GM23338 (cell line): ENCODE measurements at regions not wholly inside any gene's neighbourhood (a gene's known extent, or its start where the extent isn't known, plus 50 kb on each side); places are given as distances from the start of the nearest gene placed in this dataset.

ENCODE experiments used
- ATAC-seq: fragments of 200-7000 bp; cut with Tn5 transposase; 3 replicates; pipeline ENCODE4 v1.9.1; 2020
- DNase-seq: peaks from one replicate; pipeline ENCODE4 v3.0.0-alpha.2; 2015; ENCODE audit warnings: low spot score
- H2AFZ ChIP-seq: fragments of 200-600 bp; sonication (generic); 2 replicates; pipeline ENCODE4 v1.8.0; 2016; ENCODE audit warnings: antibody characterized with exemption, mild to moderate bottlenecking, moderate library complexity
- H3F3A ChIP-seq: fragments of 200-600 bp; sonication (generic); replicated peaks from 2 replicates; pipeline ENCODE4 v1.8.0; 2017; ENCODE audit warnings: antibody characterized with exemption, mixed run types, low read depth
- H3K27ac ChIP-seq: fragments of 200-600 bp; sonication (generic); 2 replicates; pipeline ENCODE4 v1.6.1; 2016; ENCODE audit warnings: low read depth
- H3K27me3 ChIP-seq: fragments of 200-600 bp; sonication (generic); 2 replicates; pipeline ENCODE4 v1.8.0; 2016; ENCODE audit warnings: mild to moderate bottlenecking, mixed run types, moderate library complexity; ENCODE audit not compliant: insufficient read depth
- H3K36me3 ChIP-seq: fragments of 200-600 bp; sonication (generic); 2 replicates; pipeline ENCODE4 v1.8.0; 2016; ENCODE audit warnings: mild to moderate bottlenecking; ENCODE audit not compliant: insufficient read depth
- H3K4me1 ChIP-seq: fragments of 200-600 bp; sonication (generic); 2 replicates; pipeline ENCODE4 v1.8.0; 2016; ENCODE audit warnings: mild to moderate bottlenecking, moderate library complexity; ENCODE audit not compliant: insufficient read depth
- H3K4me2 ChIP-seq: fragments of 200-600 bp; sonication (generic); 2 replicates; pipeline ENCODE4 v1.7.1; 2017; ENCODE audit warnings: mixed run types
- H3K4me3 ChIP-seq: fragments of 200-600 bp; sonication (generic); 2 replicates; pipeline ENCODE4 v1.6.1; 2016; ENCODE audit warnings: mixed run types
- H3K79me2 ChIP-seq: fragments of 200-600 bp; sonication (generic); replicated peaks from 2 replicates; pipeline ENCODE4 v1.8.0; 2017; ENCODE audit warnings: mild to moderate bottlenecking; ENCODE audit not compliant: insufficient read depth
- H3K9me2 ChIP-seq: fragments of 200-600 bp; sonication (generic); 2 replicates; pipeline ENCODE4 v1.8.0; 2017; ENCODE audit not compliant: insufficient read depth
- H4K20me1 ChIP-seq: fragments of 200-600 bp; sonication (generic); replicated peaks from 2 replicates; pipeline ENCODE4 v1.8.0; 2017; ENCODE audit warnings: mild to moderate bottlenecking; ENCODE audit not compliant: insufficient read depth
- H3K27ac Mint-ChIP-seq: 2 replicates; pipeline ENCODE4 v1.8.0; 2020; ENCODE audit warnings: inconsistent platforms, mild to moderate bottlenecking, moderate library complexity, mixed read lengths
- H3K27me3 Mint-ChIP-seq: 3 replicates; pipeline ENCODE4 v1.8.0; 2022; ENCODE audit warnings: low read depth, mild to moderate bottlenecking, moderate library complexity, mixed read lengths, inconsistent platforms; ENCODE audit not compliant: insufficient read depth, poor library complexity
- H3K36me3 Mint-ChIP-seq: 3 replicates; pipeline ENCODE4 v1.8.0; 2021; ENCODE audit warnings: low read depth, mild to moderate bottlenecking, inconsistent platforms, moderate library complexity, mixed read lengths
- H3K4me1 Mint-ChIP-seq: 3 replicates; pipeline ENCODE4 v1.8.0; 2020; ENCODE audit warnings: mild to moderate bottlenecking, inconsistent platforms, mixed read lengths
- H3K4me3 Mint-ChIP-seq: 3 replicates; pipeline ENCODE4 v1.8.0; 2021; ENCODE audit warnings: moderate library complexity, mild to moderate bottlenecking, inconsistent platforms, mixed read lengths
- H3K9me3 Mint-ChIP-seq: 3 replicates; pipeline ENCODE4 v1.8.0; 2020; ENCODE audit warnings: moderate library complexity, mild to moderate bottlenecking, inconsistent platforms, mixed read lengths
- CREB1 ChIP-seq: fragments of 250-450 bp; sonication (Bioruptor Pico); IDR thresholded peaks from 2 replicates; pipeline ENCODE4 v1.5.0; 2020; ENCODE audit warnings: low read depth, mild to moderate bottlenecking, moderate library complexity
- EZH2 ChIP-seq: fragments of 200-600 bp; sonication (generic); IDR thresholded peaks from one replicate; pipeline ENCODE4 v1.8.0; 2017; ENCODE audit warnings: antibody characterized with exemption, mild to moderate bottlenecking, low read depth; ENCODE audit not compliant: unreplicated experiment
- EZH2phosphoT487 ChIP-seq: fragments of 200-600 bp; sonication (generic); IDR thresholded peaks from one replicate; pipeline ENCODE4 v1.8.1; 2018; ENCODE audit warnings: antibody characterized with exemption; ENCODE audit not compliant: unreplicated experiment
- JUNB ChIP-seq: IDR thresholded peaks from one replicate; pipeline ENCODE4 v1.6.1; 2016; ENCODE audit warnings: antibody characterized with exemption; ENCODE audit not compliant: unreplicated experiment
- NANOG ChIP-seq: IDR thresholded peaks from 2 replicates; pipeline ENCODE4 v1.6.1; 2016; ENCODE audit warnings: antibody characterized with exemption, borderline replicate concordance
- POLR2AphosphoS5 ChIP-seq: IDR thresholded peaks from 2 replicates; pipeline ENCODE4 v1.6.1; 2016; ENCODE audit warnings: antibody characterized with exemption, low read depth
- STAT1 ChIP-seq: IDR thresholded peaks from one replicate; pipeline ENCODE4 v1.6.1; 2016; ENCODE audit warnings: antibody characterized with exemption; ENCODE audit not compliant: unreplicated experiment
- ZNF114 ChIP-seq: fragments of 250-450 bp; sonication (Bioruptor Pico); IDR thresholded peaks from 2 replicates; pipeline ENCODE4 v1.5.0; 2020; ENCODE audit warnings: mild to moderate bottlenecking, moderate library complexity
- ZNF331 ChIP-seq: fragments of 250-450 bp; sonication (Bioruptor Pico); IDR thresholded peaks from 2 replicates; pipeline ENCODE4 v1.5.0; 2020; ENCODE audit warnings: low read depth, mild to moderate bottlenecking, moderate library complexity
- TF ChIP-seq, protein P1 (sequence below): IDR thresholded peaks from 2 replicates; pipeline ENCODE4 v1.6.1; 2016; ENCODE audit warnings: antibody characterized with exemption
- TF ChIP-seq, protein P2 (sequence below): IDR thresholded peaks from one replicate; pipeline ENCODE4 v1.6.1; 2018; ENCODE audit warnings: antibody characterized with exemption; ENCODE audit not compliant: unreplicated experiment
- TF ChIP-seq, protein P3 (sequence below), 2 experiments: fragments of 200-600 bp in 1 of 2; sonication (generic) in 1 of 2; conservative IDR thresholded peaks; 2 replicates each; pipeline versions ENCODE4 v1.5.1 to v1.6.1; 2016 to 2017; ENCODE audit warnings: antibody characterized with exemption in 2 of 2, low read depth in 2 of 2, mild to moderate bottlenecking in 2 of 2, moderate library complexity in 1 of 2
- TF ChIP-seq, protein P4 (sequence below): fragments of 250-450 bp; sonication (Bioruptor Pico); IDR thresholded peaks from 2 replicates; pipeline ENCODE4 v1.5.0; 2020; ENCODE audit warnings: mild to moderate bottlenecking, moderate library complexity

DNA sequence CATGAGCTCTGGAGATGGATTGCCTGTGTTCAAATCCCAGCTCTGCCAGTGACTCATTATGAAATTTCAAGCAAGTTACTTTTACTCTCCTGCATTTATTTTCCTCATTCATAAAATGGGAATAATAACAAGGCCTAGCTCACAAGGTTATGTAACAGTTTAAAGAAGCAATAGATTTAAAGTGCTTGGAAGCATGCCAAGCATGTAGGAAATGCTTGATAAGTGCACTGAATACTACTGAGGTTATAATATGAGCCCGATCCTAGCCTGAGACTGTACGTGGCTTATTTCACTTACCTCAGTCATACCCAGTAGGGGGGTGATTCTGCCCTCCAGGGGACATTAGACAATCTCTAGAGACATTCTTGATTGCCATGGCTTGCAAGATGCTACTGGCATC lies 734.1 kb upstream of the WWC1 start:
- Histone ChIP-seq H3K4me3 (no peak overlapping the region), H3K27ac (no peak overlapping the region), H4K20me1 (no peaks in the 10 kb centered on the region), H3K9me2 (0 out of 2 replicates have a peak, but pooled peaks cover 3% of the 10 kb centered on the region), H3K79me2 (no peaks in the 10 kb centered on the region), H3F3A (no peaks in the 10 kb centered on the region), H2AFZ (no peak overlapping the region), H3K27me3 (no peaks in the 10 kb centered on the region), H3K36me3 (no peaks in the 10 kb centered on the region), H3K4me2 (no peak overlapping the region), H3K4me1 (peaks cover 13% of the 10 kb centered on the region)
- DNase-seq: no peak
- TF ChIP-seq, protein P1, sequence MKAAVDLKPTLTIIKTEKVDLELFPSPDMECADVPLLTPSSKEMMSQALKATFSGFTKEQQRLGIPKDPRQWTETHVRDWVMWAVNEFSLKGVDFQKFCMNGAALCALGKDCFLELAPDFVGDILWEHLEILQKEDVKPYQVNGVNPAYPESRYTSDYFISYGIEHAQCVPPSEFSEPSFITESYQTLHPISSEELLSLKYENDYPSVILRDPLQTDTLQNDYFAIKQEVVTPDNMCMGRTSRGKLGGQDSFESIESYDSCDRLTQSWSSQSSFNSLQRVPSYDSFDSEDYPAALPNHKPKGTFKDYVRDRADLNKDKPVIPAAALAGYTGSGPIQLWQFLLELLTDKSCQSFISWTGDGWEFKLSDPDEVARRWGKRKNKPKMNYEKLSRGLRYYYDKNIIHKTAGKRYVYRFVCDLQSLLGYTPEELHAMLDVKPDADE: no peak
- no peak for TF ChIP-seq STAT1
- TF ChIP-seq EZH2phosphoT487: no peak
- TF ChIP-seq EZH2: no peak
- no peak for TF ChIP-seq CREB1 (CRISPR knock-in tag)
- TF ChIP-seq, protein P2, sequence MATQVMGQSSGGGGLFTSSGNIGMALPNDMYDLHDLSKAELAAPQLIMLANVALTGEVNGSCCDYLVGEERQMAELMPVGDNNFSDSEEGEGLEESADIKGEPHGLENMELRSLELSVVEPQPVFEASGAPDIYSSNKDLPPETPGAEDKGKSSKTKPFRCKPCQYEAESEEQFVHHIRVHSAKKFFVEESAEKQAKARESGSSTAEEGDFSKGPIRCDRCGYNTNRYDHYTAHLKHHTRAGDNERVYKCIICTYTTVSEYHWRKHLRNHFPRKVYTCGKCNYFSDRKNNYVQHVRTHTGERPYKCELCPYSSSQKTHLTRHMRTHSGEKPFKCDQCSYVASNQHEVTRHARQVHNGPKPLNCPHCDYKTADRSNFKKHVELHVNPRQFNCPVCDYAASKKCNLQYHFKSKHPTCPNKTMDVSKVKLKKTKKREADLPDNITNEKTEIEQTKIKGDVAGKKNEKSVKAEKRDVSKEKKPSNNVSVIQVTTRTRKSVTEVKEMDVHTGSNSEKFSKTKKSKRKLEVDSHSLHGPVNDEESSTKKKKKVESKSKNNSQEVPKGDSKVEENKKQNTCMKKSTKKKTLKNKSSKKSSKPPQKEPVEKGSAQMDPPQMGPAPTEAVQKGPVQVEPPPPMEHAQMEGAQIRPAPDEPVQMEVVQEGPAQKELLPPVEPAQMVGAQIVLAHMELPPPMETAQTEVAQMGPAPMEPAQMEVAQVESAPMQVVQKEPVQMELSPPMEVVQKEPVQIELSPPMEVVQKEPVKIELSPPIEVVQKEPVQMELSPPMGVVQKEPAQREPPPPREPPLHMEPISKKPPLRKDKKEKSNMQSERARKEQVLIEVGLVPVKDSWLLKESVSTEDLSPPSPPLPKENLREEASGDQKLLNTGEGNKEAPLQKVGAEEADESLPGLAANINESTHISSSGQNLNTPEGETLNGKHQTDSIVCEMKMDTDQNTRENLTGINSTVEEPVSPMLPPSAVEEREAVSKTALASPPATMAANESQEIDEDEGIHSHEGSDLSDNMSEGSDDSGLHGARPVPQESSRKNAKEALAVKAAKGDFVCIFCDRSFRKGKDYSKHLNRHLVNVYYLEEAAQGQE: no peak
- no peak for TF ChIP-seq NANOG
- TF ChIP-seq, protein P3, sequence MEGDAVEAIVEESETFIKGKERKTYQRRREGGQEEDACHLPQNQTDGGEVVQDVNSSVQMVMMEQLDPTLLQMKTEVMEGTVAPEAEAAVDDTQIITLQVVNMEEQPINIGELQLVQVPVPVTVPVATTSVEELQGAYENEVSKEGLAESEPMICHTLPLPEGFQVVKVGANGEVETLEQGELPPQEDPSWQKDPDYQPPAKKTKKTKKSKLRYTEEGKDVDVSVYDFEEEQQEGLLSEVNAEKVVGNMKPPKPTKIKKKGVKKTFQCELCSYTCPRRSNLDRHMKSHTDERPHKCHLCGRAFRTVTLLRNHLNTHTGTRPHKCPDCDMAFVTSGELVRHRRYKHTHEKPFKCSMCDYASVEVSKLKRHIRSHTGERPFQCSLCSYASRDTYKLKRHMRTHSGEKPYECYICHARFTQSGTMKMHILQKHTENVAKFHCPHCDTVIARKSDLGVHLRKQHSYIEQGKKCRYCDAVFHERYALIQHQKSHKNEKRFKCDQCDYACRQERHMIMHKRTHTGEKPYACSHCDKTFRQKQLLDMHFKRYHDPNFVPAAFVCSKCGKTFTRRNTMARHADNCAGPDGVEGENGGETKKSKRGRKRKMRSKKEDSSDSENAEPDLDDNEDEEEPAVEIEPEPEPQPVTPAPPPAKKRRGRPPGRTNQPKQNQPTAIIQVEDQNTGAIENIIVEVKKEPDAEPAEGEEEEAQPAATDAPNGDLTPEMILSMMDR (conservative IDR thresholded peaks at IDR 0.05; ENCODE audit: low read depth in 2 of 2): no peak
- TF ChIP-seq POLR2AphosphoS5: no peak
- TF ChIP-seq JUNB: no peak
- no peak for TF ChIP-seq ZNF114 (CRISPR knock-in tag)
- TF ChIP-seq ZNF331 (CRISPR knock-in tag): no peak
- TF ChIP-seq, protein P4, sequence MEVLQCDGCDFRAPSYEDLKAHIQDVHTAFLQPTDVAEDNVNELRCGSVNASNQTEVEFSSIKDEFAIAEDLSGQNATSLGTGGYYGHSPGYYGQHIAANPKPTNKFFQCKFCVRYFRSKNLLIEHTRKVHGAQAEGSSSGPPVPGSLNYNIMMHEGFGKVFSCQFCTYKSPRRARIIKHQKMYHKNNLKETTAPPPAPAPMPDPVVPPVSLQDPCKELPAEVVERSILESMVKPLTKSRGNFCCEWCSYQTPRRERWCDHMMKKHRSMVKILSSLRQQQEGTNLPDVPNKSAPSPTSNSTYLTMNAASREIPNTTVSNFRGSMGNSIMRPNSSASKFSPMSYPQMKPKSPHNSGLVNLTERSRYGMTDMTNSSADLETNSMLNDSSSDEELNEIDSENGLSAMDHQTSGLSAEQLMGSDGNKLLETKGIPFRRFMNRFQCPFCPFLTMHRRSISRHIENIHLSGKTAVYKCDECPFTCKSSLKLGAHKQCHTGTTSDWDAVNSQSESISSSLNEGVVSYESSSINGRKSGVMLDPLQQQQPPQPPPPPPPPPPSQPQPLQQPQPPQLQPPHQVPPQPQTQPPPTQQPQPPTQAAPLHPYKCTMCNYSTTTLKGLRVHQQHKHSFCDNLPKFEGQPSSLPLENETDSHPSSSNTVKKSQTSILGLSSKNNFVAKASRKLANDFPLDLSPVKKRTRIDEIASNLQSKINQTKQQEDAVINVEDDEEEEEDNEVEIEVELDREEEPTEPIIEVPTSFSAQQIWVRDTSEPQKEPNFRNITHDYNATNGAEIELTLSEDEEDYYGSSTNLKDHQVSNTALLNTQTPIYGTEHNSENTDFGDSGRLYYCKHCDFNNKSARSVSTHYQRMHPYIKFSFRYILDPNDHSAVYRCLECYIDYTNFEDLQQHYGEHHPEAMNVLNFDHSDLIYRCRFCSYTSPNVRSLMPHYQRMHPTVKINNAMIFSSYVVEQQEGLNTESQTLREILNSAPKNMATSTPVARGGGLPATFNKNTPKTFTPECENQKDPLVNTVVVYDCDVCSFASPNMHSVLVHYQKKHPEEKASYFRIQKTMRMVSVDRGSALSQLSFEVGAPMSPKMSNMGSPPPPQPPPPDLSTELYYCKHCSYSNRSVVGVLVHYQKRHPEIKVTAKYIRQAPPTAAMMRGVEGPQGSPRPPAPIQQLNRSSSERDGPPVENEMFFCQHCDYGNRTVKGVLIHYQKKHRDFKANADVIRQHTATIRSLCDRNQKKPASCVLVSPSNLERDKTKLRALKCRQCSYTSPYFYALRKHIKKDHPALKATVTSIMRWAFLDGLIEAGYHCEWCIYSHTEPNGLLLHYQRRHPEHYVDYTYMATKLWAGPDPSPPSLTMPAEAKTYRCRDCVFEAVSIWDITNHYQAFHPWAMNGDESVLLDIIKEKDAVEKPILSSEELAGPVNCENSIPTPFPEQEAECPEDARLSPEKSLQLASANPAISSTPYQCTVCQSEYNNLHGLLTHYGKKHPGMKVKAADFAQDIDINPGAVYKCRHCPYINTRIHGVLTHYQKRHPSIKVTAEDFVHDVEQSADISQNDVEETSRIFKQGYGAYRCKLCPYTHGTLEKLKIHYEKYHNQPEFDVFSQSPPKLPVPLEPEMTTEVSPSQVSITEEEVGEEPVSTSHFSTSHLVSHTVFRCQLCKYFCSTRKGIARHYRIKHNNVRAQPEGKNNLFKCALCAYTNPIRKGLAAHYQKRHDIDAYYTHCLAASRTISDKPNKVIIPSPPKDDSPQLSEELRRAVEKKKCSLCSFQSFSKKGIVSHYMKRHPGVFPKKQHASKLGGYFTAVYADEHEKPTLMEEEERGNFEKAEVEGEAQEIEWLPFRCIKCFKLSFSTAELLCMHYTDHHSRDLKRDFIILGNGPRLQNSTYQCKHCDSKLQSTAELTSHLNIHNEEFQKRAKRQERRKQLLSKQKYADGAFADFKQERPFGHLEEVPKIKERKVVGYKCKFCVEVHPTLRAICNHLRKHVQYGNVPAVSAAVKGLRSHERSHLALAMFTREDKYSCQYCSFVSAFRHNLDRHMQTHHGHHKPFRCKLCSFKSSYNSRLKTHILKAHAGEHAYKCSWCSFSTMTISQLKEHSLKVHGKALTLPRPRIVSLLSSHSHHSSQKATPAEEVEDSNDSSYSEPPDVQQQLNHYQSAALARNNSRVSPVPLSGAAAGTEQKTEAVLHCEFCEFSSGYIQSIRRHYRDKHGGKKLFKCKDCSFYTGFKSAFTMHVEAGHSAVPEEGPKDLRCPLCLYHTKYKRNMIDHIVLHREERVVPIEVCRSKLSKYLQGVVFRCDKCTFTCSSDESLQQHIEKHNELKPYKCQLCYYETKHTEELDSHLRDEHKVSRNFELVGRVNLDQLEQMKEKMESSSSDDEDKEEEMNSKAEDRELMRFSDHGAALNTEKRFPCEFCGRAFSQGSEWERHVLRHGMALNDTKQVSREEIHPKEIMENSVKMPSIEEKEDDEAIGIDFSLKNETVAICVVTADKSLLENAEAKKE: no peak
- Mint-ChIP-seq H3K4me3 (no peak overlapping the region), H3K27me3 (peaks cover 6% of the 10 kb centered on the region), H3K27ac (no peak overlapping the region), H3K36me3 (peaks cover 8% of the 10 kb centered on the region; the same call in 2 of the 3 replicates), H3K9me3 (peaks cover 12% of the 10 kb centered on the region; the same call in 2 of the 3 replicates), H3K4me1 (peaks cover 20% of the 10 kb centered on the region)
- no peak for ATAC-seq
